Right forelimb (tissue), 1 donor: ENCODE measurements at regions not wholly inside any gene's neighbourhood (a gene's known extent, or its start where the extent isn't known, plus 50 kb on each side); places are given as distances from the start of the nearest gene placed in this dataset.

Source experiments
- DNase-seq: peaks from one replicate; pipeline ENCODE4 v3.0.0-alpha.2; 2018

DNA sequence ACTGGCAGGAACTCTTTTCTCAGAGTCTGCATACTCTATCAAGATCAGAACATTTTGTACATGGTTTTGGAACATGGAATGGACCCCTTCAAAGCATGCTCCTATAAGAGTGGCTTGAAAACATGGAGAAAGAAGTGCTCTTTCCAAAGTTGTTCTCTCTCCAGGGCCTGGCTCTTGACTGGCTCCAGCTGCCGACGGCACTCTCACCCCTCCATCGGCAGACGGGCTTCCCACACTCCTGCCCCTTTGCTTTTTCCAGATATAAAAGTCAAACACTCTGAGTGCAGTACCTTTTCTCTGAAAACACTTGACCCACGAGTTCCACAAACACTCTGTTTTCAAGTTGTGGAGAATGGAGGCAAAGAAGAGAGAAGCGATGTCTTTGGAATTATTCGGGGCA lies 72.5 kb upstream of the ONECUT1 start:
- no peak for DNase-seq

DNA sequence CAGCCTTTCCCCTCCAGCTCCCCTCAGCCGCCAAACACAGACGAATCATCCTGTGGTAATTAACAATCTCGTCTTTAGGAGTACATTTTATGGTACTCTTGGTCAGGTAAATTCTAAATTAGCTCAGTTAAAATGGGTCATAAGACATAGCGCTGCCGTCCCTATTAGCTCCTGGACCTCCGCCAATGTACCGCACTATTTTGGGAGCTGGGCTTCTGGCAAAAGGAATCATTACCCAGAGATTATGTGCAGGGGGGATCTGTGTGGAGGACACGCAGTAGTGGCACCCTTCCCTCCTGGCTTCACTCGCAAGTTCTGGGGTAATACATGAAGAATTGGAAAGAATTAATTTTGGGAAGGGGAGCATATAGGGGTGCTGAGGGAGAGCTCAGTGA lies 68.6 kb upstream of the ONECUT1 start:
- DNase-seq = no peak

DNA sequence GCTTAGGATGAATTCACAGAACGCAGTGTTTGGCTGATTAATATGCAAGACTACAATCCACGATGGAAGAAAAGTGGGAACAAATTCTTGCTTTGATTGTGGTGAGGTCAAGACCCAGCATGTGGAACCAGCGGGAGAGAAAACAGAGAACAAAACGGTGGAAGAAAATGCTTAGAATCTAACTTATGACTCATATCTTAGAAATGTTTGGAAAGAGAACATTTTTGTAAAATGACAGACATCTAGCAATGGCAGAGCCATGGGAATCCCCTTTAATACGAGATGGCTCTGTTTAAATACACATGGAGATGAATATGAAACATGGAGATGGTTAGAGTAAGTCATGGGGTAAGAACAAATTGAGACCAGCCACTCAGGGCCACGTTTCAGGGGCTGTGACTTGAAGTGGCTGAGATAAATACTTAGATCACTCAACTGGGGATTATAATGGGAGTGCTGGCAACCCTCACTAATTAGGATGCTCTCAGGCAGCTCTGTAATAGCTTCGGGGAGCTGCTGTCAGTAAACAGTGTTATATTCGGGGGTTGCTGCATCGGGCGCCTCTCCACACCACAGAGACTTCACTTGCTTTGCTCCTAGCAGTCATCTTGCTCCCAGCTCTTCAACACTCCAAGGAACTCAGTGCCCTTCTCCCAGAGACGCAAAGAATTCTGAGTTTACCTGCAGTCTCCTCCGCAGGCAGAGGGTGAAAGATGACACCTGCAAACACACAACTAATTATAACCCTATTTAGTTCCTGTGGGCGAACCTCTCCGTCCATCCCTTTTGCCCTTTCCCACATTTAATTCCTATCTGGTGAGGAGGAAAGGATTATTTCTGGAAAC lies 68.0 kb upstream of the ONECUT1 start:
- no peak for DNase-seq

DNA sequence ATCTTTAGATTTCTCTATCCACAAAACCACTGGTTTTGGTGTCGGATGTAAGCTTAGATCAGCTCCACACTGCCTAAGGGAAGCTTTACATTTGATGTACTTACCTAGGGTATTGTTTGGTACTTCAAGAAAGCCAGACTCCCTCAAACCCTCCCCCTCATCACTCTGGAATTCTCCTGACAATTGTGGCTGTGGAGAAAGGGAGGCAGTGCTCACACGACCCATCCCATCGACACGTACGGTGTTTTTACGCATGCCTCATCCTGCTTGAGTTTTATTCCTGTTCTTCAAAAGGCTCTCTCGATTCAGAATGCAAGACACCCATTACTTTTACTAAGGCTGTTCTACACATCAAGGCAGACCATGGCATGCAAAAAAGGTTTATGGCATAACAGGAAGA lies 67.3 kb upstream of the ONECUT1 start:
- no peak for DNase-seq

DNA sequence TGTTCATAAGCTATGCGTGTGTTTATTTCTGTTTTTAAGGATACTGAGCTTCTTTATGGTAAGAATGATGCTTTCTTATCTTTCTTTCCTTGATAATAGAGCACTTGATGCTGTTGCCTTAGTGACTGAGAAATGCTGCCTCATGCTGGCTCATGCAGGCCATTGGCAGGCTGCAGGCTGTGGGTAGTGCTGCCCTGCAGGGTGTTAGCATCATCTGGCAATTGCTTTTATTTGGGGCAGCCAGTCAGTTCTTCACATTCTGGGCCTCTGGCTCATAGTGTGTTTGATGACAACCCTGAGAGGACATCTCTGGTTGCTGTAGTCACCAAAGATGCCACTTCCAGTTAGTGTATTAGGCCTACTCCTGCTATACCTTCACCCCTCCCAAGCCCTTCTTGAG lies 66.2 kb upstream of the ONECUT1 start:
- no peak for DNase-seq

DNA sequence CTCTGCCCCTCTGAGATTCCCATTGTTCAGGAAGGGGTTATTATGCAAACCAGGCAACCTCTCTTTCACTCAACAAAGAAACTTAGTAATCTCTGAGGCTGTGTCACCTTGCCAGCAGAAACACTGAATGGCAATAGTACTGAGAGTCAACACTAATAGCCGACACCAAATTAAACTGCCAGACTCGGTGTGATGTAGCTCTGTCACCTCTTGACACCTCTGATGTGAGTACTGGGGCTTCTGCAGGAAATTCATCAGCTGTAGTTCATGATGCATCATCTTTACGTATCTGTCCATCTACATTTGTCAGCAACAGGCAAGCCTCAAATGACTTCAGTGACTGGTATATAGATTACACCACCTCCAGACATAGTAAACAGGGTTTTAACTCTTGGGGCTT lies 65.0 kb upstream of the ONECUT1 start:
- DNase-seq = no peak

DNA sequence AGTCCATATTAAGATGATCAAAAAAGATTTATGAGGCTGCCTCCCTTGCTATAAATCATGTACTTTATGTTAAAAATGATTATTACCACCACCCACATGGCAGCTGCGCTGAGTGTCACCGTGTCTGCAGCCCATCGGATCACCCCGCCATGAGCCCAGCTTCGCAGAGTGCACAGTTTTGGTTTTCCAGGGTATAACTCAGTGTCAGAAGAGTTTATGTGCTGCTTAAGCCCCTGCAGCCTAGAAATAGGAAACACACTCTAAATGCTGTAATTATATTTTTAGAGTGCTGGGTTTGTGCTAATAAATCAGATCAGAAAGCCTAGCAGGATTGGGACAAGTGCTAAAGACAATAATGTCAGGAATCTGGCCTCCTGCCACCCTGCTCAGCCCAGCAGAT lies 54.7 kb upstream of the ONECUT1 start:
- DNase-seq = no peak
